Mucosa of descending colon (tissue), 3 donors: ENCODE measurements at regions not wholly inside any gene's neighbourhood (a gene's known extent, or its start where the extent isn't known, plus 50 kb on each side); places are given as distances from the start of the nearest gene placed in this dataset.

Source experiments
- ATAC-seq: fragments of 200-7000 bp; cut with Tn5 transposase; one replicate; pipeline ENCODE4 v1.9.1; 2020; ENCODE audit warnings: mild to moderate bottlenecking, moderate library complexity
- DNase-seq, 3 donors: peaks; one replicate each; pipeline ENCODE4 v3.0.0-alpha.2; 2020
- H3K36me3 ChIP-seq: fragments of 200-600 bp; one replicate; pipeline ENCODE4 v1.8.0; 2021; ENCODE audit warnings: low read depth, mild to moderate bottlenecking
- H3K4me1 ChIP-seq: fragments of 200-600 bp; one replicate; pipeline ENCODE4 v1.8.0; 2021; ENCODE audit warnings: low read depth, mild to moderate bottlenecking
- H3K4me3 ChIP-seq: fragments of 200-600 bp; one replicate; pipeline ENCODE4 v1.8.0; 2021; ENCODE audit warnings: mild to moderate bottlenecking
- H3K9me3 ChIP-seq: fragments of 200-600 bp; one replicate; pipeline ENCODE4 v1.8.0; 2021; ENCODE audit warnings: mild to moderate bottlenecking
- intact Hi-C, 2 donors: fragments of 100-400 bp; cut with DNase I in 1 of 2; cut with micrococcal nuclease in 1 of 2; formaldehyde crosslinking; loops; one replicate each; pipeline versions ENCODE4 v1.11.0 to v1.11.1; 2022; cut with DNase I, micrococcal nuclease
- TF ChIP-seq, protein P1 (sequence below): fragments of 200-600 bp; IDR thresholded peaks from one replicate; pipeline ENCODE4 v1.8.0; 2022; ENCODE audit warnings: antibody characterized with exemption, mild to moderate bottlenecking
- donor health status: DM: no; HTN: no; CAD: no; lungs with moderate emphysema.
- donor health status: DM: no; HTN: no; CAD: no.
- donor health status: DM: no; HTN: yes; CAD: no.

DNA sequence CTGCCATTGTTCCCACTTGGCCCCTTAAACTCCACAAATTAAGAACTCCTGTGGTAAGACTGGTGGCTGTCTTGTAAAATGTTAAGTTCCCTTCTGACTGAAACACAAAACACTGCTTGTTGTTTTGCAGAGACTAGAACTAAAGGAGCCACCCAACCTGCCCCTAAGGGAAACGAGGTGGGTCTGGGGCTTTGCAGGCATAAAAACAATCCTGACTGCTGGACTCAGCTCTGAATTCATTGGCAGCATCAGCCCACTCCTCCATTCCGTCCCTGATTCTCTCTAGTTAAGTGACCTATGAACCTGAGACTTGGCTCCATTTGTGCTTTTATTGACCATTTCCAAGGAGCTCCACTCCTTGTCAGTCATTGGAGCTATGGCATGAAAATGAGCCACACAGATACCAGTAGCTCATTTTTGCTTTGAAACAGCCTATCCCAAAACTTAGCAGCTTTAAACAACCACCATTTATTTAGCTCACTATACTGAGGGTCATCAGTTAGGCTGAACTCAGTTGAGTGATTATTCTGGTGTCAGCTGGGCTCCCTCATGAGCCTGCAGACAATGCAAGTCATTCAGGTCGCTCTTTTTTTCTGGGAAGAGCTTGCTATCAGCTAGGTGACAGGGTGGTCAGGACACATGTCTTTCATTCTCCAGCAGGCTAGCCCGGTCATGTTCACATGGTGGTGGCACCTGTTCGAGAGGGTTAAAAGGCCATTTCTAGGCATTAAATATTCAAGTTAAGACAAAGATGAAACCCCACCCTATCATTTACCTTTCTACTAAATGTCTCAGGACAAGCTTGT is 175.1 kb upstream of the CTNNB1 start:
- Histone ChIP-seq H3K9me3 (no peaks in the 10 kb centered on the region), H3K36me3 (no peaks in the 10 kb centered on the region), H3K4me1 (no peaks in the 10 kb centered on the region), H3K4me3 (no peak overlapping the region)
- intact Hi-C loops, result no loop called here
- ATAC-seq, result no peak
- DNase-seq, result no peak
- TF ChIP-seq, protein P1, sequence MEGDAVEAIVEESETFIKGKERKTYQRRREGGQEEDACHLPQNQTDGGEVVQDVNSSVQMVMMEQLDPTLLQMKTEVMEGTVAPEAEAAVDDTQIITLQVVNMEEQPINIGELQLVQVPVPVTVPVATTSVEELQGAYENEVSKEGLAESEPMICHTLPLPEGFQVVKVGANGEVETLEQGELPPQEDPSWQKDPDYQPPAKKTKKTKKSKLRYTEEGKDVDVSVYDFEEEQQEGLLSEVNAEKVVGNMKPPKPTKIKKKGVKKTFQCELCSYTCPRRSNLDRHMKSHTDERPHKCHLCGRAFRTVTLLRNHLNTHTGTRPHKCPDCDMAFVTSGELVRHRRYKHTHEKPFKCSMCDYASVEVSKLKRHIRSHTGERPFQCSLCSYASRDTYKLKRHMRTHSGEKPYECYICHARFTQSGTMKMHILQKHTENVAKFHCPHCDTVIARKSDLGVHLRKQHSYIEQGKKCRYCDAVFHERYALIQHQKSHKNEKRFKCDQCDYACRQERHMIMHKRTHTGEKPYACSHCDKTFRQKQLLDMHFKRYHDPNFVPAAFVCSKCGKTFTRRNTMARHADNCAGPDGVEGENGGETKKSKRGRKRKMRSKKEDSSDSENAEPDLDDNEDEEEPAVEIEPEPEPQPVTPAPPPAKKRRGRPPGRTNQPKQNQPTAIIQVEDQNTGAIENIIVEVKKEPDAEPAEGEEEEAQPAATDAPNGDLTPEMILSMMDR, result no peak

GRCh38 chr3:41026394-41027177 is 172.7 kb upstream of the CTNNB1 start:
- intact Hi-C loops, result no loop called here
- TF ChIP-seq, protein P1, result no peak
- DNase-seq (peak in 1 of 3 donors; percentile 43), ATAC-seq (peak; percentile 56)
- H3K4me1 ChIP-seq, result no peaks in the 10 kb centered on the region
- H3K36me3 ChIP-seq, result no peaks in the 10 kb centered on the region
- H3K9me3 ChIP-seq, result no peaks in the 10 kb centered on the region
- no peak overlapping the region for H3K4me3 ChIP-seq

DNA sequence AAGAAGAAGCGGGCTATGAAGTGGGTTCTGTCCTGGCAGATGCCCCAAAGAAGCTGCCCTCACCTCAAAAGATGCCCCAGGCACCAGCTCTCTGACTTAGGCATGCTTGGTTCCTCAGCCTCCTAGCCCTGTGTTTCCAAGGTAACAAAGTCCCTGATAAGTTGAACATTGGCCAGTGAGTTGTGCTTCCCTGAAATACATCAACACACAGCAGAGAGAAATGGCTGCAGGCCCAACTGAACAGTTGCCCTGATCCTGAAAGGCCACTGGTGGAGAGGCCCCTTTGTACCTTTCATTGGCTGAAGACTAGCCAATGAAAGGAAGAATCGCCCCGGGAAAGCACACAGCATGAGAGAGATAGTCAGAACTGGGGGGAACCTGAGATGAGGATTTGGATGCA is 169.9 kb upstream of the CTNNB1 start:
- TF ChIP-seq, protein P1, result no peak
- DNase-seq, result no peak
- no peak for ATAC-seq
- Histone ChIP-seq H3K36me3 (no peaks in the 10 kb centered on the region), H3K4me3 (no peak overlapping the region), H3K4me1 (no peaks in the 10 kb centered on the region), H3K9me3 (no peaks in the 10 kb centered on the region)
- intact Hi-C loops, result no loop called here

DNA sequence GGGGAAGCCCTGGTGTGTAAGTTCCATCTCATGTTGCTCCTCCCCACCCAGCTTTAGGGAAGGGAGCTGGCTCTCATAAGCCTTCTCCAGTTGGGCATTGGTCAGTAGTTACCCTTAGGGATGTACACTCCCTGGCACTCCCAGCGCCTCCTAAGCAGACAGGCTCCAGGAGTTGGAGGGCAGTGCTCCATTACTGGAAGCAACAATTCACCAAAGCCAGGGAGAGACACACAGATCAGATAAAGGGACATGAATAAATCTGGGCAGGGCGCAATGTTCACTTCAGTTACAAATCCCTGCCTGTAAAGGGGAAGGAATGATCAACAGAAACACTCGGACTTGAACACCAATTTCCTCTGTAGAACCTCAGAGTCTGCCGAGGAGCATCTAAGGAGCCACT is 169.1 kb upstream of the CTNNB1 start:
- no peak for DNase-seq
- TF ChIP-seq, protein P1, result no peak
- Histone ChIP-seq H3K4me1 (no peaks in the 10 kb centered on the region), H3K9me3 (no peaks in the 10 kb centered on the region), H3K4me3 (no peak overlapping the region), H3K36me3 (no peaks in the 10 kb centered on the region)
- ATAC-seq, result no peak
- intact Hi-C loops, result no loop called here

DNA sequence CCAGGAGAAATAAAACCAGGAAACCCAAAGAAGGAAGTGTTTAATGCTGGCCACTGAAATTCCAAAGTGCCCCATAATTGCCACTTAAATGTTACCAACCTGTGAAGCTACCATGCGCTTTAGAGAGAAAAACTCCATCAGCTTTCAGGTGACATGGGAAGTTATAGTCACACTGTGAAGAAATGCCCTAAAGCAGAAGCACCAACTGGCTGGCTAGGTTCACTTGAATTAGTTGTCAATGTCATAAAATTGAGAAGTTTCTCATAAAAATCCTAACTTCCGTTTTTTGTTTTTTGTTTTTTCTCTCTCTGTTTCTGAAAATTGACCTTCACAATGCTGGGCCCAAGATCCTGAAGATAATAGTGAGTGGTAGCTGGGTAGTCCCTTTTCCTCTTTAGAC is 167.9 kb upstream of the CTNNB1 start:
- no peaks in the 10 kb centered on the region for H3K4me1 ChIP-seq
- no peaks in the 10 kb centered on the region for H3K36me3 ChIP-seq
- ATAC-seq, result no peak
- H3K9me3 ChIP-seq, result no peaks in the 10 kb centered on the region
- H3K4me3 ChIP-seq, result no peak overlapping the region
- intact Hi-C loops, result no loop called here
- TF ChIP-seq, protein P1, result no peak
- no peak for DNase-seq
